AG04450 (cell line): ENCODE measurements at regions not wholly inside any gene's neighbourhood (a gene's known extent, or its start where the extent isn't known, plus 50 kb on each side); places are given as distances from the start of the nearest gene placed in this dataset.
A peak's percentile ranks its signal among the peaks of the same experiment; 100 is the strongest.

Experiments used
- CTCF ChIA-PET: fragments of 300-600, 350-600 bp; formaldehyde crosslinking; extraction: SDS; loops from one replicate; lab custom pipeline; 2022; ENCODE audit warnings: antibody characterized with exemption, inconsistent platforms; lab: Charles Lee
- POLR2A ChIA-PET: fragments of 350-600 bp; formaldehyde crosslinking; extraction: SDS; loops from one replicate; lab custom pipeline; 2021; ENCODE audit warnings: antibody characterized with exemption, inconsistent platforms; lab: Yijun Ruan, JAX
- DNase-seq: peaks from one replicate; pipeline ENCODE4 v3.0.0-alpha.2; 2011; ENCODE audit warnings: low read depth, low spot score
- H3K27ac ChIP-seq: one replicate; pipeline ENCODE4 v1.5.1; 2012; ENCODE audit warnings: low read depth, low read length, control low read depth
- H3K27me3 ChIP-seq: one replicate; pipeline ENCODE4 v1.6.0; 2012; ENCODE audit warnings: low read length; ENCODE audit not compliant: control insufficient read depth, insufficient read depth
- H3K4me3 ChIP-seq: 2 replicates; pipeline ENCODE4 v1.5.1; 2011; ENCODE audit warnings: mild to moderate bottlenecking, low read depth, low read length, control low read depth
- H3K9me3 ChIP-seq: 2 replicates; pipeline ENCODE4 v1.5.1; 2012; ENCODE audit warnings: low read length; ENCODE audit not compliant: control insufficient read depth, insufficient read depth
- CTCF ChIP-seq: IDR thresholded peaks from 2 replicates; pipeline ENCODE4 v1.5.1; 2011; ENCODE audit warnings: low read depth, low read length, control low read depth, inconsistent platforms

DNA sequence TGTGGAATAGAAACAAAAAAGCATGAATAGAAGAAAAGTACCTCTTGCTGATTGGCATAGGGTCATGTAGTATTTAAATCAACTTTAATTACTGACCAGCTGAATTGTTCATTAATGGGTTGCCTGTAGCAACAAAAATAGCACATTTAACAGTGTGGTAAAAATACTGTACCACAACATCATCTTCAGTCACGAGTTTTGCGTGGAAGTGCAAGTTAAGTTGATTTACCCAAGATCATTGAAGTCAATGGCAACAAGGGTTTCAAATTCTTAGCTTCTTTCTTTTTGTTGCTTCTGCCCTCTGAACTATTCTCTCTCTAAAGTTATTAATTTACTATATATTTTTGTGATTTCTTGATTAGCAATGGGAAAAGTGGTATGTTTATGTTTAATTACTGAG lies 526.6 kb downstream of the C4orf33 start:
- no peak for TF ChIP-seq CTCF
- Histone ChIP-seq H3K9me3 (peaks cover 3% of the 10 kb centered on the region; the same call in 1 of the 2 replicates), H3K27me3 (no peaks in the 10 kb centered on the region), H3K4me3 (no peak overlapping the region), H3K27ac (no peak overlapping the region)
- no peak for DNase-seq
- ChIA-PET CTCF (no interaction called here), POLR2A (no interaction called here)

GRCh38 chr4:129623233-129623875 lies 527.4 kb downstream of the C4orf33 start:
- Histone ChIP-seq H3K4me3 (no peak overlapping the region), H3K9me3 (peaks cover 3% of the 10 kb centered on the region; the same call in 1 of the 2 replicates), H3K27ac (no peak overlapping the region), H3K27me3 (no peaks in the 10 kb centered on the region)
- no peak for DNase-seq
- ChIA-PET CTCF (no interaction called here), POLR2A (interaction anchor here (0.9 kb wide), 1 partner anchor 315 kb away, joined by 3 read pairs; no protein-coding TSS in a partner anchor)
- no peak for TF ChIP-seq CTCF

- H3K4me3 ChIP-seq = no peak overlapping the region
- POLR2A ChIA-PET = no interaction called here
- H3K27me3 ChIP-seq = no peaks in the 10 kb centered on the region
- CTCF ChIA-PET = interaction anchor here (0.6 to 4.6 kb wide), 7 partner anchors 27 to 1696 kb away, joined by 3 to 41 read pairs (median 9); no protein-coding TSS in a partner anchor
- no peak for DNase-seq
- H3K27ac ChIP-seq = no peak overlapping the region
- TF ChIP-seq CTCF = peak; percentile 56
- no peaks in the 10 kb centered on the region; the same call in 1 of the 2 replicates for H3K9me3 ChIP-seq
Measured at GRCh38 chr4:129641179-129641578, 545.2 kb downstream of the C4orf33 start.

DNA sequence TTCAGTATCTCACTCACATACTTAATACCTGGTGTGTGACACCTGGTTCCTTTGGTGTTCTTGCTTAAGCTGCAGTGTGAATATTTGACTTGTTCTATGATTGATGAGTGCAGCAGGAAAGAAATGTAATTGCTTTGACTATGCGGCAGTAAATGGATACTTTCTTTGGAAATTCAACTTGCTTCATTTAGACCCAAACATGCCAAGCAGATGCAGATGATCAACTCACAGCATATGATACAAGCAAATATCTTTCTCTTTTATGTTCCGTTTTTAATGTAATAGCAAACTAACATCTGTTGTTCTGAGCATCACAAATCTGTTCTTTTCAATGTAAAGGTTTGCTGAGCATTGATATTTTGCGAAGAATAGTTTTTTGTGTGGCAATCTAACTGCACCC lies 549.5 kb downstream of the C4orf33 start:
- DNase-seq = no peak
- no peak for TF ChIP-seq CTCF
- ChIA-PET CTCF (interaction anchor here (2.3 kb wide), 1 partner anchor 283 kb away, joined by 5 read pairs; no protein-coding TSS in a partner anchor), POLR2A (no interaction called here)
- no peak overlapping the region for H3K4me3 ChIP-seq
- no peak overlapping the region for H3K27ac ChIP-seq
- H3K27me3 ChIP-seq = no peaks in the 10 kb centered on the region
- H3K9me3 ChIP-seq = no peaks in the 10 kb centered on the region

GRCh38 chr4:129668092-129668491 lies 572.1 kb downstream of the C4orf33 start:
- no peak for DNase-seq
- CTCF ChIA-PET = interaction anchor here (1.5 kb wide), 1 partner anchor 27 kb away, joined by 4 read pairs; no protein-coding TSS in a partner anchor
- no peak overlapping the region for H3K4me3 ChIP-seq
- no peak overlapping the region for H3K27ac ChIP-seq
- H3K9me3 ChIP-seq = peaks cover 7% of the 10 kb centered on the region; the same call in 1 of the 2 replicates
- no peak for TF ChIP-seq CTCF
- POLR2A ChIA-PET = no interaction called here
- H3K27me3 ChIP-seq = no peaks in the 10 kb centered on the region
